ENCODE measurements at regions not wholly inside any gene's neighbourhood (a gene's known extent, or its start where the extent isn't known, plus 50 kb on each side); places are given as distances from the start of the nearest gene placed in this dataset.
A peak's percentile ranks its signal among the peaks of the same experiment; 100 is the strongest.

DNA sequence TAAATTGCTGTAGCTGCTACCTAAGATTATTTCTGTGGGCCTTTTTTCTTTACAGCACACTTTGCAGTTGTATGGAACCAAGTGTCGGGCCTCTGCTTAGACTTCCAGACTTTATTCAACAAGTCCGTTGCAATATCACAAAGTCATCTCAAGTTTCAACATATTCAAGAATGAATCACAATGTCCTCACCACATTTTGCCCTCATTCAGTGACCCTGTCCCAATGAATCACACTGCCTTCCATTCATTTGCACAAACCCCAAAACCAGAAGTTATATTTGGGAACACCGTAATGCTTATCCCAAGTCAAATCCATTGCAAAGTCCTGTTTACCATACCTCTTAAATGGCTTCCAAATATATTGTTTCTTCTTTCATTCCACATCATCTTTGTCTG lies 439.6 kb downstream of the CSNK1G3 start:
- DNase-seq (ENCODE audit: low read depth): peak; percentile 96
- no peak overlapping the region for H3K4me3 ChIP-seq (ENCODE audit: low read depth, low read length)
- TF ChIP-seq, protein P1, sequence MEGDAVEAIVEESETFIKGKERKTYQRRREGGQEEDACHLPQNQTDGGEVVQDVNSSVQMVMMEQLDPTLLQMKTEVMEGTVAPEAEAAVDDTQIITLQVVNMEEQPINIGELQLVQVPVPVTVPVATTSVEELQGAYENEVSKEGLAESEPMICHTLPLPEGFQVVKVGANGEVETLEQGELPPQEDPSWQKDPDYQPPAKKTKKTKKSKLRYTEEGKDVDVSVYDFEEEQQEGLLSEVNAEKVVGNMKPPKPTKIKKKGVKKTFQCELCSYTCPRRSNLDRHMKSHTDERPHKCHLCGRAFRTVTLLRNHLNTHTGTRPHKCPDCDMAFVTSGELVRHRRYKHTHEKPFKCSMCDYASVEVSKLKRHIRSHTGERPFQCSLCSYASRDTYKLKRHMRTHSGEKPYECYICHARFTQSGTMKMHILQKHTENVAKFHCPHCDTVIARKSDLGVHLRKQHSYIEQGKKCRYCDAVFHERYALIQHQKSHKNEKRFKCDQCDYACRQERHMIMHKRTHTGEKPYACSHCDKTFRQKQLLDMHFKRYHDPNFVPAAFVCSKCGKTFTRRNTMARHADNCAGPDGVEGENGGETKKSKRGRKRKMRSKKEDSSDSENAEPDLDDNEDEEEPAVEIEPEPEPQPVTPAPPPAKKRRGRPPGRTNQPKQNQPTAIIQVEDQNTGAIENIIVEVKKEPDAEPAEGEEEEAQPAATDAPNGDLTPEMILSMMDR (IDR thresholded peaks at IDR 0.05; ENCODE audit: low read depth, low read length, missing control alignments): no peak
- in situ Hi-C loops (cut with HindIII; ENCODE audit: low sequenced_read_pairs): no loop called here

DNA sequence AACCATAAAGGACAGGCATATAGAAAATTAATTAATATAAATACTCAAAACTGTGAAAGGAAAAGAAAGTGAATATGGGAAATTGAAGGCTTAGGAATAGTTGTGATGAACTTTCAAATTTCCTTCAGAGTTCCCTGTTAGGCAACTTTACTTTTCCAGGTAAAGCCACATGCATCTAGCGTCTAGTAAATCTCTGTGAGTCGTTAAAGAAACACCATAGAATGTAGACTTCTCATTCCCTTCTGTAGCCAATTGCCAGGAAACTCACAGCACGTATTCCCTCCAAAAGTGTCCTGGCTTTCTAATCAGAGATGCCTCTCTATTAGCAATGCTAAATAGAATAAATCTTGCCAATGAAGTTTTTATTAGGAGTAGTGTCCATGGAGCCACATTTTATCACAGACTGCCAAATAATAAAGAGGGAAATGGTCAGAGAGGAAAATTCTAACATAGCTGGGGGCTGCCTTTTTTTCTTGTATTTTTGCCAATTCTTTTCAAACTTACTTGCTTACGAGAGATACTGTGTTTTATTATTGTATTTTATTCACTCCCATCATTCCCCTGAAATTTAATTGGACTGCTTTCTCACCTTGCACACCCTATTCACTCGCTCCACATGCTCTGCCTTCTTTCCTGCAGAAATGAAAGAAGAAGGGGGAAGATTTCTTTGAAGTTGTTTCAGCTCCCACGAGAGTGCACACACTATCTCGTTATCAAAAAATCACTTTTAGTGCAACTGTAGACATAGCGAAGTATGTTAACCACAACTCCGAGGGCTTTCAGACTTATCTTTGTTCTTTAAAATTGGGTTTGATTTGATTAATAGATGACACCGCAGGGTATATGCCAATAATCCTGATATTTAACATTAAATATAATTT lies 439.0 kb downstream of the CSNK1G3 start:
- DNase-seq (ENCODE audit: low read depth): no peak
- TF ChIP-seq, protein P1 (IDR thresholded peaks at IDR 0.05; ENCODE audit: low read depth, low read length, missing control alignments): no peak

DNA sequence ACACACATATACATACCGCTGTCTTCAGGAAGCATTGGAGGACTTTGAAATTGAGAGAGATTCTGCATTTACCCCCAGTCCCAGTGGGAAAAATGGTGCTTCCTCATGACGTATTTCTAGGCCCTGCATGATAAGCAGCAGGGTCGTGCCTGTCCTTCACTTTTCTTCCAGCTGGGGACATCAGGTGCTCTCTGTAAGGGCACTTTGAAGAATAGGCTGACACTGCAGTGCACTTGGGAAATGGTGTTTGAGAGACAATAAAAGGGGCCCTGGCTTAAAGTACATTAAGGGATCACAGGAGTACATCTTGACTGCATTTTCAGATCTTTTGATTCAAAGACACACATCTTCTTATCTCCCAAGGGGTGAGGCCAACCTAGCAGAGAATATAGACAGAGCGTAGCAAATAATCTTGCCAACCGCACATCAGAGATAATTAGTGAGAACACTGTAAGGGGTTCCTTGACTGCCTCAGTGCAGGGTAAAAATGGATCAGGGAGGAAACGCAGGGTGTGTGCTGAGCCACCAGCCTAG lies 437.9 kb downstream of the CSNK1G3 start:
- no peak for DNase-seq (ENCODE audit: low read depth)
- TF ChIP-seq, protein P1 (IDR thresholded peaks at IDR 0.05; ENCODE audit: low read depth, low read length, missing control alignments): no peak
- in situ Hi-C loops (cut with HindIII; ENCODE audit: low sequenced_read_pairs): no loop called here

More for the DNA sequence above, 439.0 kb downstream of the CSNK1G3 start:
- H3K4me3 ChIP-seq (ENCODE audit: low read depth, low read length): no peak overlapping the region
- in situ Hi-C loops (cut with HindIII; ENCODE audit: low sequenced_read_pairs): no loop called here

DNA sequence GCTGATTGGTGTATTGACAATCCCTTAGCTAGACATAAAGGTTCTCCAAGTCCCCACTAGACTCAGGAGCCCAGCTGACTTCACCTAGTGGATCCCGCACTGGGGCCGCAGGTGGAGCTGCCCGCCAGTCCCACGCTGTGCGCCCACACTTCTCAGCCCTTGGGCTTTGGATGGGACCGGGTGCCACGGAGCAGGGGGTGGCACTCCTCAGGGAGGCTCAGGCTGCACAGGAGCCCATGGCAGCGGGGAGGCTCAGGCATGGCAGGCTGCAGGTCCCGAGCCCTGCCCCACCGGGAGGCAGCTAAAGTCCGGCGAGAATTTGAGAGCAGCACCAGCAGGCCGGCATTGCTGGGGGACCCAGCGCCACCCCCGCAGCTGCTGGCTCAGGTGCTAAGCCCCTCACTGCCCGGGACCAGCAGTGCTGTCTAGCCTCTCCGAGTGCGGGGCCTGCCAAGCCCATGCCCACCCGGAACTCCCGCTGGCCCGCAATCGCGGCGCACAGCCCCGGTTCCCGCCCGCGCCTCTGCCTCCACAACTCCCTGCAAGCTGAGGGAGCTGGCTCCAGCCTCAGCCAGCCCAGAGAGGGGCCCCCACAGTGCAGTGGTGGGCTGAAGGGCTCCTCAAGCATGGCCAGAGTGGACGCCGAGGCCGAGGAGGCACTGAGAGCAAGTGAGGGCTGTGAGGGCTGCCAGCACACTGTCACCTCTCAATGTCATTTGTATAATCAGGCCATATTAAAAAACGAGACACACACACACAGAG lies 437.2 kb downstream of the CSNK1G3 start:
- no peak for DNase-seq (ENCODE audit: low read depth)
- no peak overlapping the region for H3K4me3 ChIP-seq (ENCODE audit: low read depth, low read length)
- in situ Hi-C loops (cut with HindIII; ENCODE audit: low sequenced_read_pairs): no loop called here
- TF ChIP-seq, protein P1 (IDR thresholded peaks at IDR 0.05; ENCODE audit: low read depth, low read length, missing control alignments): no peak

More for the DNA sequence above, 437.9 kb downstream of the CSNK1G3 start:
- no peak overlapping the region for H3K4me3 ChIP-seq (ENCODE audit: low read depth, low read length)

DNA sequence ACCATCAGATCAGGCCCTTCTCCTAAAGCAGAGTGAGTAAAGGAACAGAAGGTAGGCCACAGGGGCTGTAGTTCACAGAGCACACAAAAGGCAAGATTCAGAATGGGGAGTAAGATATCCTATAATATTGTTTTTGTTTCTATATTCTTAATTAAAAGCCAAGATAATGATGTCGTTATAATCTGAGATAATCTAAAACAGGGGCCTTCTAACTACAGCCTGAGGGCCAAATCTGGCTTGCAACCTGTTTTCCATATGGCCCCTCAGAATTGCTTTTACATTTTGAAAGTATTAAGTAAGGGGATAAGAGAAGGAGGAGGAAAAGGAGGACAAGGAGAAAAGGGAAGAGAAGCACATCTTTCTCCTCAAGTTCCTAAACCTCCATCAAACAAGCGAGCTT lies 435.8 kb downstream of the CSNK1G3 start:
- TF ChIP-seq, protein P1 (IDR thresholded peaks at IDR 0.05; ENCODE audit: low read depth, low read length, missing control alignments): no peak
- in situ Hi-C loops (cut with HindIII; ENCODE audit: low sequenced_read_pairs): no loop called here
- DNase-seq (ENCODE audit: low read depth): no peak
- H3K4me3 ChIP-seq (ENCODE audit: low read depth, low read length): no peak overlapping the region

DNA sequence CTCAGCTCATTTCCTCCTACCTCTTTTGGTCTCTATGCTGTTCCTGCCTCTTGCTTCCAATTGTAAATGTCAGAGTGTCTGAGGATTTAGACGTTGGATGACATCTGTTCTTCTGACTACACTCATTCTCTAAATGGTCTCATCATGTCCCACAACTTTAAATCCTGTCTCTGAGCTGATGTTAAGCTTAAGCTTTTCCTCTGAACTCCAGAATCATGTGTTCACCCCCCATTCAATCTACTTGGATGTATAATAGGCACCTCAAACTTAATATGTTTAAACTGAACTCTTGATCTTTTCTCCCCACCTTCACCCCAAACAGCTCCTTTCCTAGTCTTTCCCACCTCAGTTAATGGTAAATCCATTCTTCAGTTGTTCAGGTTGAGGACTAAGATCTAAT lies 433.6 kb downstream of the CSNK1G3 start:
- in situ Hi-C loops (cut with HindIII; ENCODE audit: low sequenced_read_pairs): no loop called here
- TF ChIP-seq, protein P1 (IDR thresholded peaks at IDR 0.05; ENCODE audit: low read depth, low read length, missing control alignments): no peak
- no peak for DNase-seq (ENCODE audit: low read depth)
- H3K4me3 ChIP-seq (ENCODE audit: low read depth, low read length): no peak overlapping the region
